ENCODE measurements at regions not wholly inside any gene's neighbourhood (a gene's known extent, or its start where the extent isn't known, plus 50 kb on each side); places are given as distances from the start of the nearest gene placed in this dataset.

- Histone ChIP-seq H3K9me2 (ENCODE audit: insufficient read depth) (no peaks in the 10 kb centered on the region), H3K79me2 (ENCODE audit: insufficient read depth, low read length) (no peaks in the 10 kb centered on the region), H3K4me1 (ENCODE audit: control insufficient read depth in 1 of 2, insufficient read depth in 2 of 2, low read length in 2 of 2) (peaks cover 0 to 7% of the 10 kb centered on the region in 2 experiments; a peak in 2 of 4 replicates), H3K36me3 (ENCODE audit: control insufficient read depth in 1 of 2, insufficient read depth in 2 of 2, low read length in 2 of 2) (no peaks in the 10 kb centered on the region), H3K27me3 (ENCODE audit: insufficient read depth, low read length) (no peaks in the 10 kb centered on the region), H2AFZ (ENCODE audit: low read depth, low read length, poor library complexity, severe bottlenecking) (no peak overlapping the region), H4K20me1 (ENCODE audit: insufficient read depth) (no peaks in the 10 kb centered on the region), H3K4me3 (replicated peaks in 1 of 2; ENCODE audit: low read depth in 1 of 2, low read length in 2 of 2) (no peak overlapping the region), H3K4me2 (ENCODE audit: low read length) (no peak overlapping the region), H3K9me3 (ENCODE audit: control insufficient read depth in 1 of 2, insufficient read depth in 1 of 2, low read depth in 1 of 2, low read length in 2 of 2) (no peaks in the 10 kb centered on the region), H3K27ac (ENCODE audit: low read depth, low read length) (no peak overlapping the region), H3K9ac (ENCODE audit: low read length) (no peak overlapping the region)
- DNase-seq (ENCODE audit: low read depth, low spot score) (no peak), ATAC-seq (no peak)
- POLR2A ChIA-PET = no interaction called here
- no TSS peak for BruUV-seq (replicated peaks)
- intact Hi-C loops (cut with micrococcal nuclease) = no loop called here
- RAD21 ChIA-PET (ENCODE audit: low non-redundant PET in 1 of 2, low total read pairs in 2 of 2, uncharacterized antibody in 2 of 2, unreplicated experiment in 2 of 2) = no interaction called here
- CTCF ChIA-PET = no interaction called here
- no peak for TF ChIP-seq ELF1 (IDR thresholded peaks at IDR 0.05; ENCODE audit: borderline replicate concordance, low read depth)
- no peak for TF ChIP-seq ZFX (IDR thresholded peaks at IDR 0.05)
- no peak for TF ChIP-seq SRF (IDR thresholded peaks at IDR 0.05; ENCODE audit: low read depth)
- TF ChIP-seq, protein P1, sequence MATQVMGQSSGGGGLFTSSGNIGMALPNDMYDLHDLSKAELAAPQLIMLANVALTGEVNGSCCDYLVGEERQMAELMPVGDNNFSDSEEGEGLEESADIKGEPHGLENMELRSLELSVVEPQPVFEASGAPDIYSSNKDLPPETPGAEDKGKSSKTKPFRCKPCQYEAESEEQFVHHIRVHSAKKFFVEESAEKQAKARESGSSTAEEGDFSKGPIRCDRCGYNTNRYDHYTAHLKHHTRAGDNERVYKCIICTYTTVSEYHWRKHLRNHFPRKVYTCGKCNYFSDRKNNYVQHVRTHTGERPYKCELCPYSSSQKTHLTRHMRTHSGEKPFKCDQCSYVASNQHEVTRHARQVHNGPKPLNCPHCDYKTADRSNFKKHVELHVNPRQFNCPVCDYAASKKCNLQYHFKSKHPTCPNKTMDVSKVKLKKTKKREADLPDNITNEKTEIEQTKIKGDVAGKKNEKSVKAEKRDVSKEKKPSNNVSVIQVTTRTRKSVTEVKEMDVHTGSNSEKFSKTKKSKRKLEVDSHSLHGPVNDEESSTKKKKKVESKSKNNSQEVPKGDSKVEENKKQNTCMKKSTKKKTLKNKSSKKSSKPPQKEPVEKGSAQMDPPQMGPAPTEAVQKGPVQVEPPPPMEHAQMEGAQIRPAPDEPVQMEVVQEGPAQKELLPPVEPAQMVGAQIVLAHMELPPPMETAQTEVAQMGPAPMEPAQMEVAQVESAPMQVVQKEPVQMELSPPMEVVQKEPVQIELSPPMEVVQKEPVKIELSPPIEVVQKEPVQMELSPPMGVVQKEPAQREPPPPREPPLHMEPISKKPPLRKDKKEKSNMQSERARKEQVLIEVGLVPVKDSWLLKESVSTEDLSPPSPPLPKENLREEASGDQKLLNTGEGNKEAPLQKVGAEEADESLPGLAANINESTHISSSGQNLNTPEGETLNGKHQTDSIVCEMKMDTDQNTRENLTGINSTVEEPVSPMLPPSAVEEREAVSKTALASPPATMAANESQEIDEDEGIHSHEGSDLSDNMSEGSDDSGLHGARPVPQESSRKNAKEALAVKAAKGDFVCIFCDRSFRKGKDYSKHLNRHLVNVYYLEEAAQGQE (IDR thresholded peaks at IDR 0.05; ENCODE audit: low read depth) = no peak
- no peak for TF ChIP-seq EGR1 (IDR thresholded peaks at IDR 0.05; ENCODE audit: low read depth)
- no peak for TF ChIP-seq EZH2 (IDR thresholded peaks at IDR 0.05)
- TF ChIP-seq FOSL1 (IDR thresholded peaks at IDR 0.05; ENCODE audit: low read depth) = no peak
- TF ChIP-seq SIN3A (IDR thresholded peaks at IDR 0.05; ENCODE audit: low read depth) = no peak
- no peak for TF ChIP-seq SP1 (IDR thresholded peaks at IDR 0.05; ENCODE audit: low read depth)
- TF ChIP-seq, protein P2, sequence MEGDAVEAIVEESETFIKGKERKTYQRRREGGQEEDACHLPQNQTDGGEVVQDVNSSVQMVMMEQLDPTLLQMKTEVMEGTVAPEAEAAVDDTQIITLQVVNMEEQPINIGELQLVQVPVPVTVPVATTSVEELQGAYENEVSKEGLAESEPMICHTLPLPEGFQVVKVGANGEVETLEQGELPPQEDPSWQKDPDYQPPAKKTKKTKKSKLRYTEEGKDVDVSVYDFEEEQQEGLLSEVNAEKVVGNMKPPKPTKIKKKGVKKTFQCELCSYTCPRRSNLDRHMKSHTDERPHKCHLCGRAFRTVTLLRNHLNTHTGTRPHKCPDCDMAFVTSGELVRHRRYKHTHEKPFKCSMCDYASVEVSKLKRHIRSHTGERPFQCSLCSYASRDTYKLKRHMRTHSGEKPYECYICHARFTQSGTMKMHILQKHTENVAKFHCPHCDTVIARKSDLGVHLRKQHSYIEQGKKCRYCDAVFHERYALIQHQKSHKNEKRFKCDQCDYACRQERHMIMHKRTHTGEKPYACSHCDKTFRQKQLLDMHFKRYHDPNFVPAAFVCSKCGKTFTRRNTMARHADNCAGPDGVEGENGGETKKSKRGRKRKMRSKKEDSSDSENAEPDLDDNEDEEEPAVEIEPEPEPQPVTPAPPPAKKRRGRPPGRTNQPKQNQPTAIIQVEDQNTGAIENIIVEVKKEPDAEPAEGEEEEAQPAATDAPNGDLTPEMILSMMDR (IDR thresholded peaks at IDR 0.05 in 2 of 3, conservative IDR thresholded peaks at IDR 0.05 in 1 of 3; ENCODE audit: borderline replicate concordance in 1 of 3, insufficient read depth in 1 of 3, low read depth in 2 of 3, low read length in 2 of 3) = no peak
- no peak for TF ChIP-seq RAD21 (IDR thresholded peaks at IDR 0.05; ENCODE audit: low read depth)
- no peak for TF ChIP-seq EZH2phosphoT487 (IDR thresholded peaks at IDR 0.05; ENCODE audit: borderline replicate concordance)
- no peak for TF ChIP-seq CEBPB (IDR thresholded peaks at IDR 0.05; ENCODE audit: low read depth)
Measured at GRCh38 chr4:94038195-94038594, 169.5 kb upstream of the SMARCAD1 start.

Data from HCT116 (cell line).